Heart right ventricle (tissue), 16 donors: ENCODE measurements at regions not wholly inside any gene's neighbourhood (a gene's known extent, or its start where the extent isn't known, plus 50 kb on each side); places are given as distances from the start of the nearest gene placed in this dataset.

ENCODE experiments used
- ATAC-seq, 8 donors: fragments of 200-7000 bp; cut with Tn5 transposase; one replicate each; pipeline ENCODE4 v1.9.1; 2020; ENCODE audit warnings: mild to moderate bottlenecking in 8 of 8, moderate library complexity in 8 of 8, moderate number of reproducible peaks in 1 of 8
- DNase-seq, 2 donors: peaks; one replicate each; pipeline ENCODE4 v3.0.0-alpha.2; 2020
- H3K27ac ChIP-seq, 10 donors: fragments of 200-600 bp; sonication (generic) in 2 of 10; one replicate each; pipeline versions ENCODE4 v1.5.0 to v1.8.0; 2020 to 2022; ENCODE audit warnings: mild to moderate bottlenecking in 3 of 10
- H3K27me3 ChIP-seq, 7 donors: fragments of 200-600 bp; one replicate each; pipeline ENCODE4 v1.8.0; 2021 to 2022; ENCODE audit warnings: mild to moderate bottlenecking in 2 of 7
- H3K36me3 ChIP-seq, 9 donors: fragments of 200-600 bp; sonication (generic) in 1 of 9; one replicate each; pipeline versions ENCODE4 v1.5.0 to v1.8.0; 2020 to 2022; ENCODE audit warnings: mild to moderate bottlenecking in 2 of 9
- H3K4me1 ChIP-seq, 9 donors: fragments of 200-600 bp; sonication (generic) in 1 of 9; one replicate each; pipeline versions ENCODE4 v1.5.0 to v1.8.0; 2020 to 2022; ENCODE audit warnings: mild to moderate bottlenecking in 4 of 9
- H3K4me3 ChIP-seq, 10 donors: fragments of 200-600 bp; sonication (generic) in 2 of 10; one replicate each; pipeline versions ENCODE4 v1.5.0 to v1.8.0; 2020 to 2022; ENCODE audit warnings: mild to moderate bottlenecking in 7 of 10, moderate library complexity in 2 of 10
- H3K9me3 ChIP-seq, 11 donors: fragments of 200-600 bp in 10 of 11; sonication (generic) in 2 of 11; one replicate each; pipeline versions ENCODE4 v1.5.0 to v1.8.0; 2013 to 2022; ENCODE audit warnings: mild to moderate bottlenecking in 2 of 11, control low read depth in 1 of 11, moderate library complexity in 1 of 11
- CTCF ChIP-seq, 9 donors: fragments of 200-600 bp; sonication (generic) in 2 of 9; IDR thresholded peaks; one replicate each; pipeline versions ENCODE4 v1.5.0 to v1.8.0; 2021 to 2022; ENCODE audit warnings: antibody characterized with exemption in 9 of 9, mild to moderate bottlenecking in 5 of 9, moderate library complexity in 1 of 9
- WGBS, 2 donors: extraction: QIAGEN DNeasy Blood & Tissue Kit; methylation state at CpG; one replicate each; pipeline ENCODE4 v1.1.7; 2013; ENCODE audit warnings: inconsistent platforms in 1 of 2; 5-methylcytosine and 5-hydroxymethylcytosine counted together
- intact Hi-C, 10 donors: fragments of 100-400 bp; cut with DNase I; formaldehyde crosslinking; loops; one replicate each; pipeline versions ENCODE4 v1.11.1 to v1.14.2; 2022
- donor health status: Arrhythmogenic right ventricular cardiomyopathy.
- donor health status: ischemic (EF 13 %, LVEDD 7.1; RV severe dilation, severe dysfunction).
- donor health status: healthy with polysubstance abuse.
- donor health status: DM: no; HTN: yes; CAD: no.
- donor health status: DM: no; HTN: no; CAD: no.
- donor health status: ischemic (EF 25% LVEDD 6.9; RV normal size, moderate dysfunction).
- donor health status: ischemic (EF 25% LVEDD 5.7; RV mildly dilated, moderate dysfunction).
- donor health status: healthy.
- donor health status: DM: yes; HTN: yes; CAD: no.
- donor health status: Ischemic cardiomyopathy.
- donor health status: ischemic (EF 35%, LVEDD 5.7; RV mildly dilated, moderate dysfunction).
- donor health status: nonischemic (EF 11% LVEDD 7.7; RV severe dilation, severe dysfunction).
- donor health status: DM: yes; HTN: yes; CAD: no.
- donor health status: PGD.
- donor health status: ischemic (EF 29% LVEDD 5.4; RV normal size, mild dysfunction).
- donor health status: nonischemic (EF 23%, LVEDD 6.1; RV moderate dilation, normal function).

- 39 to 50% methylated on average over 2 of the region's 2 CpGs for WGBS, 2 donors
- no peak for DNase-seq
- Histone ChIP-seq H3K9me3 (peaks cover 0 to 4% (median 0%) of the 10 kb centered on the region in 11 donors), H3K36me3 (no peaks in the 10 kb centered on the region), H3K4me1 (peaks cover 0 to 3% (median 0%) of the 10 kb centered on the region in 9 donors), H3K27me3 (no peaks in the 10 kb centered on the region), H3K4me3 (no peak overlapping the region), H3K27ac (no peak overlapping the region)
- no peak for TF ChIP-seq CTCF (IDR thresholded peaks at IDR 0.05)
- no peak for ATAC-seq
- intact Hi-C loops, result no loop called here
Observed at GRCh38 chr3:132963786-132964185, 74.4 kb upstream of the TMEM108 start.

- ATAC-seq (no peak), DNase-seq (no peak)
- Histone ChIP-seq H3K4me3 (no peak overlapping the region), H3K4me1 (peaks cover 0 to 3% (median 0%) of the 10 kb centered on the region in 9 donors), H3K9me3 (peaks cover 0 to 4% (median 0%) of the 10 kb centered on the region in 11 donors), H3K27ac (no peak overlapping the region), H3K36me3 (no peaks in the 10 kb centered on the region), H3K27me3 (peaks cover 0 to 3% (median 0%) of the 10 kb centered on the region in 7 donors)
- intact Hi-C loops, result no loop called here
- 87 to 93% methylated on average over 1 of the region's 1 CpG for WGBS, 2 donors
- TF ChIP-seq CTCF (IDR thresholded peaks at IDR 0.05), result no peak
Observed at GRCh38 chr3:132961991-132962390, 76.2 kb upstream of the TMEM108 start.

DNA sequence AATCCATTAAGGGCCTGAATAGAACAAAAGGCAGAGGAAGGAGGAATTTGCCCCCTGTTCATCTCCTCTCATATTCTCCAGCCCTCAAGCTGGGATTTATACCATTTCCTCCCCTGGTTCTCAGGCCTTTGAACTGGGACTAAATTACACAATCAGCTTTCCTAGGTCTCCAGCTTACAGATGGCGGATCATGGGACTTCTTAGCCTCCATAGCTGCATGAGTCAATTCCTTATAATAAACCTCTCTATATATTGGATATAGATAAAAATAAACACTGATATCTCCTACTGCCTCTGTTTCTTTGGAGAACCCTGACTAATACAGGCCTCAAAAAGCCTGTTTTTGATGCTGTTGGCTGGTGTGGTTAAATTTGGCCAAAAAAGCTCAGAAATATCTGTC lies 84.5 kb upstream of the TMEM108 start:
- Histone ChIP-seq H3K27me3 (peaks cover 0 to 3% (median 0%) of the 10 kb centered on the region in 7 donors), H3K4me1 (no peaks in the 10 kb centered on the region), H3K36me3 (no peaks in the 10 kb centered on the region), H3K4me3 (no peak overlapping the region), H3K27ac (no peak overlapping the region), H3K9me3 (no peaks in the 10 kb centered on the region)
- 61 to 73% methylated on average over 1 of the region's 1 CpG for WGBS, 2 donors
- intact Hi-C loops, result no loop called here
- no peak for TF ChIP-seq CTCF (IDR thresholded peaks at IDR 0.05)
- DNase-seq, result no peak
- ATAC-seq, result no peak

DNA sequence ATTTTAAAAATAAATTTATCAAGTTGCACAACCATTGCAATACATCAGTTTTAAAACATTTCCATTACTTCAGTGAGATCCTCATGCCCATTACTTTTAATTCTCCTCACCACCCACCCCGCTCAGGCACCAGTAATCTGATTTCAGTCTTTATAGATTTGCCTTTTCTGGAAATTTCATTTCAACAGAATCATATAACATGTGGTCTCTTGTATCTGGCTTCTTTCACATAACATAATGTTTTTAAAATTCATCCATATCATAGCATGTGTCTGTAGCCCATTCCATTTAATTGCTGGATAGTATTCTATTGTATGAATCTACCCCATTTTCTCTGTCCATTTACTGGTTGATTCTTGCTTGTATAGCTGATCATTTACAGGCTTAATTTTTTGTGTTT lies 110.3 kb upstream of the TMEM108 start:
- ATAC-seq, result no peak
- Histone ChIP-seq H3K36me3 (no peaks in the 10 kb centered on the region), H3K27ac (no peak overlapping the region), H3K27me3 (no peaks in the 10 kb centered on the region), H3K9me3 (no peaks in the 10 kb centered on the region), H3K4me3 (no peak overlapping the region), H3K4me1 (no peaks in the 10 kb centered on the region)
- DNase-seq, result no peak
- intact Hi-C loops, result no loop called here
- no peak for TF ChIP-seq CTCF (IDR thresholded peaks at IDR 0.05)
- 86 to 91% methylated on average over 1 of the region's 1 CpG for WGBS, 2 donors
